IMR-90 (cell line): ENCODE measurements at regions not wholly inside any gene's neighbourhood (a gene's known extent, or its start where the extent isn't known, plus 50 kb on each side); places are given as distances from the start of the nearest gene placed in this dataset.

Experiments
- CEBPB ChIP-seq: IDR thresholded peaks from 2 replicates; pipeline ENCODE4 v1.6.1; 2012; ENCODE audit warnings: low read depth, low read length, improper control_type of control experiment
- MAFK ChIP-seq: IDR thresholded peaks from 2 replicates; pipeline ENCODE4 v1.6.1; 2012; ENCODE audit warnings: low read depth, low read length, improper control_type of control experiment
- MXI1 ChIP-seq: IDR thresholded peaks from 2 replicates; pipeline ENCODE4 v1.6.1; 2012; ENCODE audit warnings: low read depth, mild to moderate bottlenecking, low read length, moderate library complexity, borderline replicate concordance
- POLR2A ChIP-seq: IDR thresholded peaks from 2 replicates; pipeline ENCODE4 v1.6.1; 2012; ENCODE audit warnings: mild to moderate bottlenecking, low read depth, low read length
- TF ChIP-seq, protein P1 (sequence below): conservative IDR thresholded peaks from 2 replicates; pipeline ENCODE4 v1.5.1; 2012; ENCODE audit warnings: mild to moderate bottlenecking, low read depth, low read length, improper control_type of control experiment

DNA sequence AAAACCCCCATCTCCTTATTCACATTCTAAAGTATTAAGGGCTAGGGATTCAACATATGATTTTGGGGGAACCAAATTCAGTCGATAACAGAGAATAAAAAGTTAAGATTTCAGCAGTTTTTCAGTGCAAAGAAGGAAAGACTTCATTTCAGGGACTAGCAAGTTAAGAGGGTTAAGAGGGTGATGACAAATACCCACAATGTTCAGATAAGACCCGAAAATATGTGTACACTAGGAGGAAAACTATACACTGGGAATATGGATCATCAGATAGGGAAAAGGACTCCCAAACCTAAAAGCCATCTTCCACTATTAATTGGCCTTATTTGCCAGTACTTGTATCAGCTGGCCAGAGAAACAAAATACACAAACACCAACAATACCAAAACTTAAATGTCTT is 824.2 kb downstream of the SLC16A7 start:
- TF ChIP-seq, protein P1, sequence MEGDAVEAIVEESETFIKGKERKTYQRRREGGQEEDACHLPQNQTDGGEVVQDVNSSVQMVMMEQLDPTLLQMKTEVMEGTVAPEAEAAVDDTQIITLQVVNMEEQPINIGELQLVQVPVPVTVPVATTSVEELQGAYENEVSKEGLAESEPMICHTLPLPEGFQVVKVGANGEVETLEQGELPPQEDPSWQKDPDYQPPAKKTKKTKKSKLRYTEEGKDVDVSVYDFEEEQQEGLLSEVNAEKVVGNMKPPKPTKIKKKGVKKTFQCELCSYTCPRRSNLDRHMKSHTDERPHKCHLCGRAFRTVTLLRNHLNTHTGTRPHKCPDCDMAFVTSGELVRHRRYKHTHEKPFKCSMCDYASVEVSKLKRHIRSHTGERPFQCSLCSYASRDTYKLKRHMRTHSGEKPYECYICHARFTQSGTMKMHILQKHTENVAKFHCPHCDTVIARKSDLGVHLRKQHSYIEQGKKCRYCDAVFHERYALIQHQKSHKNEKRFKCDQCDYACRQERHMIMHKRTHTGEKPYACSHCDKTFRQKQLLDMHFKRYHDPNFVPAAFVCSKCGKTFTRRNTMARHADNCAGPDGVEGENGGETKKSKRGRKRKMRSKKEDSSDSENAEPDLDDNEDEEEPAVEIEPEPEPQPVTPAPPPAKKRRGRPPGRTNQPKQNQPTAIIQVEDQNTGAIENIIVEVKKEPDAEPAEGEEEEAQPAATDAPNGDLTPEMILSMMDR: no peak
- no peak for TF ChIP-seq POLR2A
- no peak for TF ChIP-seq MAFK
- no peak for TF ChIP-seq MXI1
- TF ChIP-seq CEBPB: no peak
